ENCODE measurements at regions not wholly inside any gene's neighbourhood (a gene's known extent, or its start where the extent isn't known, plus 50 kb on each side); places are given as distances from the start of the nearest gene placed in this dataset.

DNA sequence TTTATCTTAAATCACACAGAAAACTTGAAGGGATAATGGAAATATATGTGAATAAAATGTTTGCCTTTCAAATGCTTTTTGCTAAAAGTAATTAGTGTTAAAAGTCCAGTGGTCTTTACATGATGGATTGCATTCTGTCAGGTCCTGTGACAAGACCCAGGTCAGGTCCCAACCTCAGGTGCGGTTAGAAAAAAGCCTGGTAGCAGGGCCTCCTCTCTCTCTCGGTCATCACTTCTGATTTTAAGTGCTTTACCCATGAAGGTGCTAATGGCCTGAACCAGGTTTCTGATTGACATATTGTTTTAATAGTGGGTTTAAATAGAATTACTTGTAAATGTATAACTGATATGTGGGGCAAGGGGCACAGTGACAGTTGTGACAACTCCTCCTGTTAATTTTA, 736.3 kb downstream of the POM121L12 start:
- no peak overlapping the region for H3K4me3 ChIP-seq (ENCODE audit: low read depth, low read length)
- ChIA-PET CTCF (no interaction called here), POLR2A (no interaction called here)
- DNase-seq (ENCODE audit: low read depth, low spot score) = no peak
- TF ChIP-seq, protein P1, sequence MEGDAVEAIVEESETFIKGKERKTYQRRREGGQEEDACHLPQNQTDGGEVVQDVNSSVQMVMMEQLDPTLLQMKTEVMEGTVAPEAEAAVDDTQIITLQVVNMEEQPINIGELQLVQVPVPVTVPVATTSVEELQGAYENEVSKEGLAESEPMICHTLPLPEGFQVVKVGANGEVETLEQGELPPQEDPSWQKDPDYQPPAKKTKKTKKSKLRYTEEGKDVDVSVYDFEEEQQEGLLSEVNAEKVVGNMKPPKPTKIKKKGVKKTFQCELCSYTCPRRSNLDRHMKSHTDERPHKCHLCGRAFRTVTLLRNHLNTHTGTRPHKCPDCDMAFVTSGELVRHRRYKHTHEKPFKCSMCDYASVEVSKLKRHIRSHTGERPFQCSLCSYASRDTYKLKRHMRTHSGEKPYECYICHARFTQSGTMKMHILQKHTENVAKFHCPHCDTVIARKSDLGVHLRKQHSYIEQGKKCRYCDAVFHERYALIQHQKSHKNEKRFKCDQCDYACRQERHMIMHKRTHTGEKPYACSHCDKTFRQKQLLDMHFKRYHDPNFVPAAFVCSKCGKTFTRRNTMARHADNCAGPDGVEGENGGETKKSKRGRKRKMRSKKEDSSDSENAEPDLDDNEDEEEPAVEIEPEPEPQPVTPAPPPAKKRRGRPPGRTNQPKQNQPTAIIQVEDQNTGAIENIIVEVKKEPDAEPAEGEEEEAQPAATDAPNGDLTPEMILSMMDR (IDR thresholded peaks at IDR 0.05; ENCODE audit: insufficient read depth, low read length, missing control alignments) = no peak

DNA sequence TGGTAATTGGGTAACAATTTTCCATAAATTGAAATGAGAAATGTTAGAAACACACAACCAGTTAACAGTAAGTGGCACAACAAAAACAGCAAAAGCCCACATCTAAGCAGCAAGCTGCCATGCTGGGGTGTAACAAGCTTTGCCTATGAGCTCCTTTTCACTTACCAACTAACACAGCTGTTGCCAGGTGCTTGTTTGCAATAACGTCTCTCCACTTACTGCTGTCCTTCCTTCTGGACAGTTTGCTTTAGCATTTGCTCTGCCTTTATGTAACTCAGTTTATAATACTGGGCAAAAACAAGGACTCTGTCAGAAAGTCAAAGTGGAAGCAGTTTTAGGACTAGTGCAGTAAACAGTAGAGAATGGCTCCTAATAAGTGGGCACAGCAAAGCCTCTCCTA, 740.9 kb downstream of the POM121L12 start:
- ChIA-PET POLR2A (no interaction called here), CTCF (no interaction called here)
- no peak for DNase-seq (ENCODE audit: low read depth, low spot score)
- H3K4me3 ChIP-seq (ENCODE audit: low read depth, low read length) = no peak overlapping the region
- TF ChIP-seq, protein P1 (IDR thresholded peaks at IDR 0.05; ENCODE audit: insufficient read depth, low read length, missing control alignments) = no peak

DNA sequence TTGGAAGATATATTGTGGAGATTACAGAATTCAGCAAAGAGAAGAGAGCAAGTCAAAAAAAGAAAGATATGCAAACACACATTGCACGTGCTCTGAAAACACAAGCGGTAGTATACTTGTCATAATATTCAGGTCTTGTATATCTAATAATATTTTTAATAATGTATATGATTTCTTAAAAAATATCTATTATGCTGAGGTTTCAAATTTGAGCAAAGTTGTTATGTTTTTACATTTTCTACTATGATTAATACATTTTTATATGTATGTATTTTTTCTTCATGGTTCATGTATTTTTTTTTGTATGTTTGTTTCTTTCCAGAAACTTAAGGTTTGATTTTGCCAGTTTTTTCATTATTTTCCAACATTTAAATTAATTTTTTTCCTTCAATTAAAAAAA, 752.4 kb upstream of the VSTM2A start:
- ChIA-PET POLR2A (no interaction called here), CTCF (no interaction called here)
- no peak overlapping the region for H3K4me3 ChIP-seq (ENCODE audit: low read depth, low read length)
- DNase-seq (ENCODE audit: low read depth, low spot score) = no peak
- TF ChIP-seq, protein P1 (IDR thresholded peaks at IDR 0.05; ENCODE audit: insufficient read depth, low read length, missing control alignments) = no peak

DNA sequence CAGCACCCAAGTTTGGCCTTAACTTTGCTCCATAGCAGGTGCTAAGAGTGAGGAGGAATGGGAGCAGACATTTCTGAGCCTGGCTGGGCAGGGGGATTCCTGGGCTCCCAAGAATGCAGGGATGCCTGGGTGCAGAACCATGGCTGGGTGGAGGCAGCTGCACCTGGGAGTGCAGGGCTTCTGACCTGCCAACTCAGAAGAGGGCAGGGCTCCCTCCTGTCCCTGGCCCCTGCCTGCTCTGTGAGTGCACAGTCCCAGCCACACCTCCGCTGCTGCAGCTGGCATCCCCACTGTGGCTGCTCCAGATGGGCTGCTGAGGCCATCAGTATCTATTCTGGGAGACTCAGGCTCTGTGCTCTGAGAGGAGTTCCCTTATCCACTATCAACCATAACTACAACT, 747.4 kb upstream of the VSTM2A start:
- TF ChIP-seq, protein P1 (IDR thresholded peaks at IDR 0.05; ENCODE audit: insufficient read depth, low read length, missing control alignments) = no peak
- POLR2A ChIA-PET = no interaction called here
- CTCF ChIA-PET = no interaction called here
- DNase-seq (ENCODE audit: low read depth, low spot score) = no peak
- no peak overlapping the region for H3K4me3 ChIP-seq (ENCODE audit: low read depth, low read length)

DNA sequence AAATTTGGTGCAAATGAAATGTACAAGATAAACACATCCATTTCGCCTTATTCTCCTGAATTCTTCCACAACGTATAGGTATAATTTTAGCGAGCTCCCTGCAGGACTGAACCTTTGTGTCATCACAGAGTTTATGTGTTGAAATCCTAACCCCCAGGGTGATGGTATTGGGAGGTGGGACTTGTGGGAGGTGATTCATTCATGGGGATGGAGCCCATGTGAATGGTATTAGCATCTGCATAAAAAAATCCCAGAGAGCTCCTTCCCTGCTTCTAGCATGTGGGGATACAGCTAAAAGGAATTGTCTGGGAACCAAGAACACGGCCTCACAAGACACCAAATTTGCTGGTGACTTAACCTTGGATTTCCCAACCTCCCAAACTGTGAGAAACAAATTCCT, 741.4 kb upstream of the VSTM2A start:
- CTCF ChIA-PET = no interaction called here
- no peak overlapping the region for H3K4me3 ChIP-seq (ENCODE audit: low read depth, low read length)
- POLR2A ChIA-PET = no interaction called here
- TF ChIP-seq, protein P1 (IDR thresholded peaks at IDR 0.05; ENCODE audit: insufficient read depth, low read length, missing control alignments) = no peak
- no peak for DNase-seq (ENCODE audit: low read depth, low spot score)

DNA sequence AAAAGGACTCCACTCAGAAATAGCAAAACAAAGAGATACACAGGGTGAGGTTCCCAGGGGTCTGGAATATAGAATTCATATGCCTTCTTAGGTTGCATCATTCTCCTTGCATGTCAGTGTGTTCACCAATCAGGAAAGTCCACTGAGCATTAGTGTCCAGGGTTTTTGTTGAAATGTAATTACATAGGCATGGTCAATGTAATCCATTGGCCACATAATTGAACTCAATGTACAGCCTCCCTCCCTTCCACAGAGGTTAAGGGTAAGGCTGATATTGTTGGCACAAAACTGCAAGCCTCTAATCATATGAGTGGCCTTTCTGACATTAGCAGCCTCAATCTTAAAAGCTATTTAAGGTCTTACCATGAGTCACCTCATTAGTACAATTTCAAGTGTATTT, 736.1 kb upstream of the VSTM2A start:
- ChIA-PET POLR2A (no interaction called here), CTCF (no interaction called here)
- no peak overlapping the region for H3K4me3 ChIP-seq (ENCODE audit: low read depth, low read length)
- TF ChIP-seq, protein P1 (IDR thresholded peaks at IDR 0.05; ENCODE audit: insufficient read depth, low read length, missing control alignments) = no peak
- no peak for DNase-seq (ENCODE audit: low read depth, low spot score)

Data from AG04449 (cell line).